BJ (cell line): ENCODE measurements at regions not wholly inside any gene's neighbourhood (a gene's known extent, or its start where the extent isn't known, plus 50 kb on each side); places are given as distances from the start of the nearest gene placed in this dataset.

Experiments used
- CTCF ChIA-PET: fragments of 350-600 bp; formaldehyde crosslinking; extraction: SDS; loops from one replicate; lab custom pipeline; 2021; ENCODE audit warnings: antibody characterized with exemption, inconsistent platforms; lab: Yijun Ruan, JAX
- POLR2A ChIA-PET: fragments of 300-600 bp; sonication (Branson Sonifier 250); formaldehyde crosslinking; extraction: SDS; loops from one replicate; lab custom pipeline; 2021; ENCODE audit warnings: antibody characterized with exemption; lab: Charles Lee
- DNase-seq: peaks from one replicate; pipeline ENCODE4 v3.0.0-alpha.2; 2011; ENCODE audit warnings: low read depth
- H3K27me3 ChIP-seq: 2 replicates; pipeline ENCODE4 v1.6.0; 2011; ENCODE audit warnings: low read length; ENCODE audit not compliant: control insufficient read depth, insufficient read depth
- H3K36me3 ChIP-seq: 2 replicates; pipeline ENCODE4 v1.5.1; 2011; ENCODE audit warnings: low read length; ENCODE audit not compliant: control insufficient read depth, insufficient read depth
- H3K4me3 ChIP-seq: 2 replicates; pipeline ENCODE4 v1.5.1; 2011; ENCODE audit warnings: low read depth, mild to moderate bottlenecking, control low read depth, low read length
- TF ChIP-seq, protein P1 (sequence below): IDR thresholded peaks from 2 replicates; pipeline ENCODE4 v1.5.1; 2011; ENCODE audit warnings: low read depth, mild to moderate bottlenecking, control low read depth, inconsistent platforms, low read length, moderate library complexity; ENCODE audit not compliant: insufficient read depth

DNA sequence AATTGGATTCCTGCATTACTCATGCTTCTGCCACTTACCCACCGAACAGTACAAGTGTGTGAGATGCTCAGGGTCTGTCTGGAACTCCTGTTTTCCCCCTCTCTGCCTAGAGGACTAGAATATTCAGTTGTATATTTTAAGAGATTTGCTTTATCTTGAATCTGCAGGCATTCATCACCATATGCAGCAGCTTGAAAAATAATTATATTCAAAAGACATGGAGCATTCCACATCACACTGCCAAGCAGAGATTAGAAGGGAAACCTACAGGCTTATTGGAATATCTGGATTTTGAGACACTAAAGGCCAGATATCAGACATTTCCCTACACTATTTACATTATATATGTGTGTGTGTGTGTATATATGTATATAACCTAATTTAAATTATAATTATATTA lies 382.8 kb upstream of the POM121L12 start:
- H3K36me3 ChIP-seq: no peaks in the 10 kb centered on the region
- TF ChIP-seq, protein P1, sequence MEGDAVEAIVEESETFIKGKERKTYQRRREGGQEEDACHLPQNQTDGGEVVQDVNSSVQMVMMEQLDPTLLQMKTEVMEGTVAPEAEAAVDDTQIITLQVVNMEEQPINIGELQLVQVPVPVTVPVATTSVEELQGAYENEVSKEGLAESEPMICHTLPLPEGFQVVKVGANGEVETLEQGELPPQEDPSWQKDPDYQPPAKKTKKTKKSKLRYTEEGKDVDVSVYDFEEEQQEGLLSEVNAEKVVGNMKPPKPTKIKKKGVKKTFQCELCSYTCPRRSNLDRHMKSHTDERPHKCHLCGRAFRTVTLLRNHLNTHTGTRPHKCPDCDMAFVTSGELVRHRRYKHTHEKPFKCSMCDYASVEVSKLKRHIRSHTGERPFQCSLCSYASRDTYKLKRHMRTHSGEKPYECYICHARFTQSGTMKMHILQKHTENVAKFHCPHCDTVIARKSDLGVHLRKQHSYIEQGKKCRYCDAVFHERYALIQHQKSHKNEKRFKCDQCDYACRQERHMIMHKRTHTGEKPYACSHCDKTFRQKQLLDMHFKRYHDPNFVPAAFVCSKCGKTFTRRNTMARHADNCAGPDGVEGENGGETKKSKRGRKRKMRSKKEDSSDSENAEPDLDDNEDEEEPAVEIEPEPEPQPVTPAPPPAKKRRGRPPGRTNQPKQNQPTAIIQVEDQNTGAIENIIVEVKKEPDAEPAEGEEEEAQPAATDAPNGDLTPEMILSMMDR: no peak
- no peak for DNase-seq
- H3K27me3 ChIP-seq: no peaks in the 10 kb centered on the region
- ChIA-PET POLR2A (no interaction called here), CTCF (no interaction called here)
- H3K4me3 ChIP-seq: no peak overlapping the region

GRCh38 chr7:52648872-52649271 lies 386.6 kb upstream of the POM121L12 start:
- Histone ChIP-seq H3K4me3 (no peak overlapping the region), H3K27me3 (no peaks in the 10 kb centered on the region), H3K36me3 (no peaks in the 10 kb centered on the region)
- DNase-seq: no peak
- POLR2A ChIA-PET: no interaction called here
- CTCF ChIA-PET: no interaction called here
- TF ChIP-seq, protein P1: no peak

DNA sequence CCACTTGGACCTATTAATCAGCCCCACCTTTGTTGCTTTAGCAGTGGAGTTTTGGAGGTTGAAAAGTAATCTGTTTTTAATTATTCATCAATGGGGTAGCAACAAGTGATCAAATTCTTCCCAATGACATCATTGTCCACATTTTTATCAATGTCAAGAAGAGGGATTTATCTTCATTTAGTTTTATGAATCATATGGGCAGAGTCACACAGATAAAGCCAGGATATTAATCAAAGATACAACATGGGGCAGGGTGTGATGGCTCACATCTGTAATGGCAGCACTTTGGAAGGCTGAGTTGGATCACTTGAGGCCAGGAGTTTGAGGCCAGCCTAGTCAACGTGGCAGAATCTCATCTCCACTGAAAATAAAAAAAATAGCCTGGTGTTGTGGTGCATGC lies 388.4 kb upstream of the POM121L12 start:
- ChIA-PET POLR2A (no interaction called here), CTCF (no interaction called here)
- TF ChIP-seq, protein P1: no peak
- no peaks in the 10 kb centered on the region for H3K36me3 ChIP-seq
- H3K4me3 ChIP-seq: no peak overlapping the region
- no peaks in the 10 kb centered on the region for H3K27me3 ChIP-seq
- DNase-seq: no peak

- H3K4me3 ChIP-seq: no peak overlapping the region
- no peak for DNase-seq
- ChIA-PET POLR2A (no interaction called here), CTCF (no interaction called here)
- TF ChIP-seq, protein P1: no peak
- no peaks in the 10 kb centered on the region for H3K27me3 ChIP-seq
- H3K36me3 ChIP-seq: no peaks in the 10 kb centered on the region
These were observed 395.5 kb upstream of the POM121L12 start for GRCh38 chr7:52639981-52640380.

- POLR2A ChIA-PET: no interaction called here
These were observed 396.3 kb upstream of the POM121L12 start for GRCh38 chr7:52639126-52639525.

More at GRCh38 chr7:52639126-52639525, 396.3 kb upstream of the POM121L12 start:
- no peak overlapping the region for H3K4me3 ChIP-seq
- TF ChIP-seq, protein P1: no peak
- DNase-seq: no peak
- no peaks in the 10 kb centered on the region for H3K36me3 ChIP-seq
- CTCF ChIA-PET: no interaction called here
- H3K27me3 ChIP-seq: no peaks in the 10 kb centered on the region
